ENCODE measurements at regions not wholly inside any gene's neighbourhood (a gene's known extent, or its start where the extent isn't known, plus 50 kb on each side); places are given as distances from the start of the nearest gene placed in this dataset.

DNA sequence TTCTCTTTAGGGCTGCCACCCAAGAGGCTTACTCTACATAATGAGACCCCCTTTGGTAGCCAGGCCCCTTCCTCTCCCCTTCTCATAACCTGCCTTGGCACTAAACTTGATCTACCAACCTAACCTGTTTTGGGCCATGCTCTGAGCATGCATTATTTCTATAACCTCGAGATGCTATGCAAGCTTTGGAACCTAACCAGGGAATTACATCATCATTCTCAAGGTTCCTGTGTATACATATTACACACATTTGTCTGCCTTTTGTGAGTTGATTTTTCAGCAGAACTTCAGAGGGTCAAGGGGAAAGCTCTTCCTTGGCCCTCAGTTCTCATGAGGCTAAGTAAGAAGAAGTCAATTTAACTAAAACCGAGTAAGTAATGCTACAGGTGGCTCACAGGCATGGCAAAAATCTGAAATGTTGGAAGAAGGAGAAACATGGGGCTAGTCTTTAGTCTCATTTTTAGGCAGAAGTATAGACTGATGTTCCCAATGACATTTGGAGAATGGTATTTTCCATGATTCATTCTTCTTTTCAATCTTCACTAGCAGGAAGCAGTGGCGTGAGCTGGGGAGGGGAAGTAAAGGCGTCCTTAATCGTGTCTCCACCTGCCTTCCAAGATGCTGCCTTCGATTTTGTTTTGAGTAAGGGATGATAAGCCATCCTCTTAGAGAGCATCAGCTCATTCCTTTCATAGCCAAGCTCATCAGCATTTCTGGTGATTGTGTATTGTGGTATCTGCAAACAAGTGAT, 308.4 kb downstream of the ABCC12 start:
- DNase-seq (ENCODE audit: low spot score in 2 of 2) = no peak
- no peak for TF ChIP-seq POLR2A (IDR thresholded peaks at IDR 0.05)
- TF ChIP-seq, protein P1, sequence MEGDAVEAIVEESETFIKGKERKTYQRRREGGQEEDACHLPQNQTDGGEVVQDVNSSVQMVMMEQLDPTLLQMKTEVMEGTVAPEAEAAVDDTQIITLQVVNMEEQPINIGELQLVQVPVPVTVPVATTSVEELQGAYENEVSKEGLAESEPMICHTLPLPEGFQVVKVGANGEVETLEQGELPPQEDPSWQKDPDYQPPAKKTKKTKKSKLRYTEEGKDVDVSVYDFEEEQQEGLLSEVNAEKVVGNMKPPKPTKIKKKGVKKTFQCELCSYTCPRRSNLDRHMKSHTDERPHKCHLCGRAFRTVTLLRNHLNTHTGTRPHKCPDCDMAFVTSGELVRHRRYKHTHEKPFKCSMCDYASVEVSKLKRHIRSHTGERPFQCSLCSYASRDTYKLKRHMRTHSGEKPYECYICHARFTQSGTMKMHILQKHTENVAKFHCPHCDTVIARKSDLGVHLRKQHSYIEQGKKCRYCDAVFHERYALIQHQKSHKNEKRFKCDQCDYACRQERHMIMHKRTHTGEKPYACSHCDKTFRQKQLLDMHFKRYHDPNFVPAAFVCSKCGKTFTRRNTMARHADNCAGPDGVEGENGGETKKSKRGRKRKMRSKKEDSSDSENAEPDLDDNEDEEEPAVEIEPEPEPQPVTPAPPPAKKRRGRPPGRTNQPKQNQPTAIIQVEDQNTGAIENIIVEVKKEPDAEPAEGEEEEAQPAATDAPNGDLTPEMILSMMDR (IDR thresholded peaks at IDR 0.05) = no peak
- intact Hi-C loops (cut with DNase I; ENCODE audit: low total_unique reads) = no loop called here
- H3K4me3 ChIP-seq (ENCODE audit: low read depth, poor library complexity, severe bottlenecking) = no peak overlapping the region
- 48 to 52% methylated on average over 6 of the region's 6 CpGs for WGBS, 2 donors

DNA sequence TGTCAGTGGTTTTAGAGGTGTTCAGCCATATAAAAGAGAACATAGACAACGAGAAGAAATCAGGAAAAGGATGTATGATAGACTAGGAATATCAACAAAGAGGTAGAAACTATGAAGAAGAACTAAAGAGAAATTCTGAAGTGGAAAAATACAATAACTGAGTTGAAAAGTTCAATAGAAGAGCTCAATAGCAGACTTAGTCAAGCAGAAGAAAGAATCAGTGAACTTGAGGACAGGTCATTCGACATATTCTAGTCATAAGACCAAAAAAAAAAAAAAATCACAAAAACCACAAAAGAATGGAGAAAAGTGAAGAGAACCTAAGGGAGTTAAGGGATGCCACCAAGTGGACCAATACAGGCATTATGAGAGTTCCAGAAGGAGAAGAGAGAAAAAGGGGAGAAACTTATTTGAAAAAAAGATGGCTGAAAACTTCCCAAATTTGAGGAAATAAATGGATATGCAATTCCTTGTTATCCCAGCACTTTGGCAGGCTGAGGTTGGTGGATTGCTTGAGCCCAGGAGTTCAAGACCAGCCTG, 321.2 kb downstream of the ABCC12 start:
- no peak for TF ChIP-seq POLR2A (IDR thresholded peaks at IDR 0.05)
- TF ChIP-seq, protein P1 (IDR thresholded peaks at IDR 0.05) = no peak
- no peak for DNase-seq (ENCODE audit: low spot score in 2 of 2)
- WGBS, 2 donors = 67 to 79% methylated on average over 2 of the region's 2 CpGs
- intact Hi-C loops (cut with DNase I; ENCODE audit: low total_unique reads) = no loop called here
- no peak overlapping the region for H3K4me3 ChIP-seq (ENCODE audit: low read depth, poor library complexity, severe bottlenecking)

DNA sequence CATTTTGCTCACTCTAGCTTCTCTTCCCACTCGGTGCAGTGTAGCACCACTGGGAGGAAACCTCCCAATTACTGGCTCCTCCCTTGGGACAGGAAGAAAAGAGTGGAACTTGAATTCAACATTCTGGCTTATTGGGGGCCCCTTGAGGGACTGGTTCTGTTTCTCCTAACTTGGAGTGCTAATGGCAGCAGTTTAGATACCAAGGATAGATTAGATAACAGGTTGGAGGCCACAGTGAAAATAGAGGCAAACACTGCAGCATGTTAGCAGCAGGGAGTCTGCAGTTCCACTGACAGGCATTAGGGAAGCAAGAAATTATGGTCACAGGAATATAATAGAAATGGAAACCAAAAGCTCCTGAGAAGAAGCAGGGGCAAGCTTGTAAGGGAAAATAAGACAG, 322.0 kb downstream of the ABCC12 start:
- intact Hi-C loops (cut with DNase I; ENCODE audit: low total_unique reads) = no loop called here
- no peak for DNase-seq (ENCODE audit: low spot score in 2 of 2)
- 86 to 88% methylated on average over 1 of the region's 1 CpG for WGBS, 2 donors
- TF ChIP-seq, protein P1 (IDR thresholded peaks at IDR 0.05) = no peak
- no peak for TF ChIP-seq POLR2A (IDR thresholded peaks at IDR 0.05)
- no peak overlapping the region for H3K4me3 ChIP-seq (ENCODE audit: low read depth, poor library complexity, severe bottlenecking)

DNA sequence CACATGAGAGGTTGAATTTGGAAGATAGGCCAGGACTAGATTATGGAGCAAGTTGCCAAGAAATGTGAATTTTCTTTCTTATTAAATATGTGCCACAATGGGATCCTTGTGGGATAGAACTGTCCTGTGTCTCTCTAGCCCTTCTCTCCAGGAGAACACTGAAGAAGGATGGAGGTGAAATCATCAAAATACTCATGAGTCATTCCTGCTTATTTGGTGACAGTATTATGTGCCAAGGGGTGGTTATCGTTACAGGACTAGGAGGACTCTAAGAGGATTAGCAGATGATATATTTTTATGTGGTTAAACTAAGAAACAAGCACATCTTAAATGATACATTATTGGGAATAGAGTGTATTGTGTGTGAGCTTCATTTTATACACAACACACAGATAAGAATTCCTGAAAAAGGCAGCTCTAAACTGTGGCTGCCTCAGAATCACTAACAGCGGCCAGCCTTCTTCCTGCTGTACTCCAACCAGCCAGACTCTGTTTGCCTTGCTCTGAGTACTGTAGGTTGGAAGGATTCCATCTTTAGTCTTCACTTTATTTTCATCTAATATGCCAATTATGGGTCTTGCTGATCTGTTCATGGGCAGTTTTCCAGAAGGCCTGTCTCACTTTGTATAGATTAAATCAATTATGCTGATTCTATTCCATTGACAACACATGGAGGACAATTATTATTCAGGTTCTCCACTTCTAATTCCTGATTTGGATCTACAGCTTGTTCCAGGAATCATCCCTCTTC, 325.8 kb downstream of the ABCC12 start:
- no peak overlapping the region for H3K4me3 ChIP-seq (ENCODE audit: low read depth, poor library complexity, severe bottlenecking)
- WGBS, 2 donors = 77 to 79% methylated on average over 2 of the region's 2 CpGs
- intact Hi-C loops (cut with DNase I; ENCODE audit: low total_unique reads) = no loop called here
- DNase-seq (ENCODE audit: low spot score in 2 of 2) = no peak
- TF ChIP-seq POLR2A (IDR thresholded peaks at IDR 0.05) = no peak
- TF ChIP-seq, protein P1 (IDR thresholded peaks at IDR 0.05) = no peak

DNA sequence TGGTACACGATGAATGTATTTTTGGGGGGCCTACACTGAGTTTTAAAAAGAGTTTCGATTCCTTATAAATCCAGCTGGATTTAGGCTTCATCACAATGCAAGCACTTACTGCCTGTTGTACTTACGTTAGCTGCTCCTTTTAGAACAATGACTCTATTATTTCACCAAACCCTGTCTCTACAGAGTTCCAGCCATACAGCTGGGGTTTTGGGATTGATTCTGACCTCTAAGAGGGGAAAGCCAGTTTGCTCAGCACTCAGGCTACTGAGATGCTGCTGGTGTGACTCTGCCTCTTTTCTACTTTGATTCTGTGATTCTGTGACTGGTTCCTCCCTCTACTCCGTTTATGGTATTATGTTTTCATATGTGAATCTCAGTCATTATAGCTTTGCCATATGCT, 329.7 kb downstream of the ABCC12 start:
- 79 to 82% methylated on average over 4 of the region's 4 CpGs for WGBS, 2 donors
- intact Hi-C loops (cut with DNase I; ENCODE audit: low total_unique reads) = no loop called here
- TF ChIP-seq, protein P1 (IDR thresholded peaks at IDR 0.05) = no peak
- no peak for TF ChIP-seq POLR2A (IDR thresholded peaks at IDR 0.05)
- H3K4me3 ChIP-seq (ENCODE audit: low read depth, poor library complexity, severe bottlenecking) = no peak overlapping the region
- DNase-seq (ENCODE audit: low spot score in 2 of 2) = no peak
